Neural cell (in vitro differentiated cells): ENCODE measurements at regions not wholly inside any gene's neighbourhood (a gene's known extent, or its start where the extent isn't known, plus 50 kb on each side); places are given as distances from the start of the nearest gene placed in this dataset.

Source experiments
- H2AFZ ChIP-seq: fragments of 200-600, 300-800 bp; sonication (generic), shearing (Covaris generic); 2 replicates; pipeline ENCODE4 v1.6.0; 2014; ENCODE audit warnings: low read depth, mild to moderate bottlenecking, antibody characterized with exemption, low read length, moderate library complexity
- H3F3A ChIP-seq: fragments of 200-600 bp; shearing (Covaris generic); 2 replicates; pipeline ENCODE4 v1.6.1; 2016; ENCODE audit warnings: mild to moderate bottlenecking, moderate library complexity, mixed read lengths, antibody characterized with exemption, low read length; ENCODE audit not compliant: insufficient read depth, poor library complexity, severe bottlenecking
- H3K27ac ChIP-seq: fragments of 200-600, 300-800 bp; sonication (generic), shearing (Covaris generic); 2 replicates; pipeline ENCODE4 v1.5.1; 2014; ENCODE audit warnings: mild to moderate bottlenecking, low read length, moderate library complexity
- H3K27me3 ChIP-seq: fragments of 300-800, 200-600 bp; sonication (generic), shearing (Covaris generic); 2 replicates; pipeline ENCODE4 v1.6.0; 2014; ENCODE audit warnings: mild to moderate bottlenecking, low read depth, low read length, moderate library complexity; ENCODE audit not compliant: insufficient read depth
- H3K36me3 ChIP-seq: fragments of 300-800, 200-600 bp; sonication (generic), shearing (Covaris generic); 2 replicates; pipeline ENCODE4 v1.5.1; 2014; ENCODE audit warnings: mild to moderate bottlenecking, antibody characterized with exemption, low read length, moderate library complexity; ENCODE audit not compliant: insufficient read depth
- H3K4me2 ChIP-seq: fragments of 300-800, 200-600 bp; sonication (generic), shearing (Covaris generic); 2 replicates; pipeline ENCODE4 v1.6.0; 2014; ENCODE audit warnings: mild to moderate bottlenecking, low read length
- H3K4me3 ChIP-seq: fragments of 300-800, 200-600 bp; sonication (generic), shearing (Covaris generic); 2 replicates; pipeline ENCODE4 v1.5.1; 2014; ENCODE audit warnings: mild to moderate bottlenecking, low read length, moderate library complexity
- H3K79me2 ChIP-seq: fragments of 200-600 bp; shearing (Covaris generic); replicated peaks from 2 replicates; pipeline ENCODE4 v1.6.0; 2014; ENCODE audit warnings: mild to moderate bottlenecking, low read length, moderate library complexity; ENCODE audit not compliant: insufficient read depth
- H3K9ac ChIP-seq: fragments of 300-800, 200-600 bp; sonication (generic), shearing (Covaris generic); 2 replicates; pipeline ENCODE4 v1.6.1; 2016; ENCODE audit warnings: mild to moderate bottlenecking, low read length, mixed read lengths
- H3K9me2 ChIP-seq: fragments of 200-600 bp; shearing (Covaris generic); 2 replicates; pipeline ENCODE4 v1.6.1; 2016; ENCODE audit warnings: mild to moderate bottlenecking, low read length, mixed read lengths; ENCODE audit not compliant: insufficient read depth
- H3K9me3 ChIP-seq: fragments of 200-600, 300-800 bp; sonication (generic), shearing (Covaris generic); 2 replicates; pipeline ENCODE4 v1.6.1; 2016; ENCODE audit warnings: mild to moderate bottlenecking, mixed run types, low read length, moderate library complexity, mixed read lengths
- H4K20me1 ChIP-seq: fragments of 200-600 bp; shearing (Covaris generic); 2 replicates; pipeline ENCODE4 v1.6.1; 2016; ENCODE audit warnings: mild to moderate bottlenecking, mixed run types; ENCODE audit not compliant: insufficient read depth
- CTCF ChIP-seq: fragments of 450-650 bp; IDR thresholded peaks from 2 replicates; pipeline ENCODE4 v1.5.1; 2014; ENCODE audit warnings: antibody characterized with exemption, mild to moderate bottlenecking, moderate library complexity; ENCODE audit not compliant: poor library complexity, severe bottlenecking
- EP300 ChIP-seq: fragments of 450-650 bp; conservative IDR thresholded peaks from 2 replicates; pipeline ENCODE4 v1.6.1; 2014; ENCODE audit warnings: antibody characterized with exemption, mild to moderate bottlenecking, moderate library complexity; ENCODE audit not compliant: poor library complexity, severe bottlenecking
- EZH2 ChIP-seq: fragments of 200-600, 300-800 bp; shearing (Covaris generic), sonication (generic); IDR thresholded peaks from 2 replicates; pipeline ENCODE4 v1.6.1; 2014; ENCODE audit warnings: antibody characterized with exemption, low read length, borderline replicate concordance, mild to moderate bottlenecking; ENCODE audit not compliant: insufficient read depth, poor library complexity, severe bottlenecking
- MXI1 ChIP-seq: fragments of 450-650 bp; conservative IDR thresholded peaks from 2 replicates; pipeline ENCODE4 v1.6.1; 2014; ENCODE audit warnings: antibody characterized with exemption, mild to moderate bottlenecking; ENCODE audit not compliant: poor library complexity, severe bottlenecking
- POLR2AphosphoS5 ChIP-seq: IDR thresholded peaks from 2 replicates; pipeline ENCODE4 v1.6.1; 2012
- RAD21 ChIP-seq: fragments of 450-650 bp; conservative IDR thresholded peaks from 2 replicates; pipeline ENCODE4 v1.6.1; 2014; ENCODE audit warnings: antibody characterized with exemption, mild to moderate bottlenecking, moderate library complexity
- REST ChIP-seq: IDR thresholded peaks from 2 replicates; pipeline ENCODE4 v1.6.1; 2012; ENCODE audit warnings: borderline replicate concordance

- H3K4me3 ChIP-seq: no peak overlapping the region
- TF ChIP-seq MXI1 (no peak), RAD21 (no peak), CTCF (no peak), EP300 (no peak), EZH2 (no peak), POLR2AphosphoS5 (no peak)
- no peak overlapping the region for H3K4me2 ChIP-seq
- H2AFZ ChIP-seq: no peak overlapping the region
- H3K27me3 ChIP-seq: no peaks in the 10 kb centered on the region
- H3K36me3 ChIP-seq: no peaks in the 10 kb centered on the region
- no peaks in the 10 kb centered on the region for H3K79me2 ChIP-seq
- no peaks in the 10 kb centered on the region for H4K20me1 ChIP-seq
- no peaks in the 10 kb centered on the region for H3F3A ChIP-seq
- H3K9ac ChIP-seq: no peak overlapping the region
- no peak overlapping the region for H3K27ac ChIP-seq
- no peaks in the 10 kb centered on the region for H3K9me3 ChIP-seq
- no peaks in the 10 kb centered on the region for H3K9me2 ChIP-seq
Measured at GRCh38 chr16:9479008-9479407, 387.6 kb downstream of the HAPSTR1 start.

- TF ChIP-seq EZH2 (no peak), CTCF (no peak), REST (no peak), POLR2AphosphoS5 (no peak), RAD21 (no peak), EP300 (no peak)
Measured at GRCh38 chr16:9480503-9480902, 389.1 kb downstream of the HAPSTR1 start.

More at GRCh38 chr16:9480503-9480902, 389.1 kb downstream of the HAPSTR1 start:
- Histone ChIP-seq H3K79me2 (no peaks in the 10 kb centered on the region), H3K9me2 (no peaks in the 10 kb centered on the region), H3K9me3 (no peaks in the 10 kb centered on the region), H3K9ac (no peak overlapping the region), H3K4me2 (no peak overlapping the region), H4K20me1 (no peaks in the 10 kb centered on the region), H3K27me3 (no peaks in the 10 kb centered on the region), H3F3A (no peaks in the 10 kb centered on the region), H3K4me3 (no peak overlapping the region), H3K36me3 (no peaks in the 10 kb centered on the region), H3K27ac (no peak overlapping the region), H2AFZ (no peak overlapping the region)
